ENCODE measurements at regions not wholly inside any gene's neighbourhood (a gene's known extent, or its start where the extent isn't known, plus 50 kb on each side); places are given as distances from the start of the nearest gene placed in this dataset.

DNA sequence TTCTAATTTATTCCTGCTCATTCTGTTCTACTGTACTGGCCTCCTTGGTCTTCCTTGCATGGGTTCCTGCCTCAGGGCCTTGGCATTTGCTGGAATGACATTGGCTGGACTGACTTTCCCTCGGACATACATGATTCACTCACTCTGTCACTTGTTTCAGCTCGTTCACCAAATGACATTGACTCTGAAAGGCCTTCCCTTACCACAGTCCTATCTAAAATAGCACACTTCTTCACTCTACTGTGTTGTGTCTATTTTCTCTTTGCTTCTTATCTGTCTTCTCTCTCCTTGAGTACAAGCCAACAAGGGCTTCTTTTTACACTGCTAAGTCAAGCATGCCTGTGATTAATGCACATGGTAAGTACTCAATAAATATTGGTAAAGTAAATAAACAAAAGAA lies 65.6 kb downstream of the SCG2 start:
- TF ChIP-seq EP300 (IDR thresholded peaks at IDR 0.05) (no peak), POLR2AphosphoS5 (IDR thresholded peaks at IDR 0.05) (no peak), POLR2A (IDR thresholded peaks at IDR 0.05) (no peak)
- TF ChIP-seq, protein P1, sequence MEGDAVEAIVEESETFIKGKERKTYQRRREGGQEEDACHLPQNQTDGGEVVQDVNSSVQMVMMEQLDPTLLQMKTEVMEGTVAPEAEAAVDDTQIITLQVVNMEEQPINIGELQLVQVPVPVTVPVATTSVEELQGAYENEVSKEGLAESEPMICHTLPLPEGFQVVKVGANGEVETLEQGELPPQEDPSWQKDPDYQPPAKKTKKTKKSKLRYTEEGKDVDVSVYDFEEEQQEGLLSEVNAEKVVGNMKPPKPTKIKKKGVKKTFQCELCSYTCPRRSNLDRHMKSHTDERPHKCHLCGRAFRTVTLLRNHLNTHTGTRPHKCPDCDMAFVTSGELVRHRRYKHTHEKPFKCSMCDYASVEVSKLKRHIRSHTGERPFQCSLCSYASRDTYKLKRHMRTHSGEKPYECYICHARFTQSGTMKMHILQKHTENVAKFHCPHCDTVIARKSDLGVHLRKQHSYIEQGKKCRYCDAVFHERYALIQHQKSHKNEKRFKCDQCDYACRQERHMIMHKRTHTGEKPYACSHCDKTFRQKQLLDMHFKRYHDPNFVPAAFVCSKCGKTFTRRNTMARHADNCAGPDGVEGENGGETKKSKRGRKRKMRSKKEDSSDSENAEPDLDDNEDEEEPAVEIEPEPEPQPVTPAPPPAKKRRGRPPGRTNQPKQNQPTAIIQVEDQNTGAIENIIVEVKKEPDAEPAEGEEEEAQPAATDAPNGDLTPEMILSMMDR (IDR thresholded peaks at IDR 0.05): no peak
